Mammary epithelial cell (primary cell): ENCODE measurements at regions not wholly inside any gene's neighbourhood (a gene's known extent, or its start where the extent isn't known, plus 50 kb on each side); places are given as distances from the start of the nearest gene placed in this dataset.

Experiments
- CTCF ChIP-seq, 2 donors: IDR thresholded peaks in 1 of 2; conservative IDR thresholded peaks in 1 of 2; 2 replicates each; pipeline ENCODE4 v1.5.1; 2011 to 2012; ENCODE audit warnings: inconsistent platforms in 2 of 2, low read length in 2 of 2, mild to moderate bottlenecking in 2 of 2, control low read depth in 1 of 2, low read depth in 1 of 2; ENCODE audit not compliant: insufficient read depth in 1 of 2; ENCODE audit errors: extremely low read depth in 1 of 2
- EZH2 ChIP-seq: IDR thresholded peaks from 2 replicates; pipeline ENCODE4 v1.6.1; 2012; ENCODE audit warnings: low read length, inconsistent platforms, borderline replicate concordance

GRCh38 chr2:116669782-116670181 is 1144.7 kb upstream of the DDX18 start:
- no peak for TF ChIP-seq CTCF (conservative IDR thresholded peaks at IDR 0.05 in 1 of 2, IDR thresholded peaks at IDR 0.05 in 1 of 2; ENCODE audit: extremely low read depth in 1 of 2, insufficient read depth in 1 of 2, low read depth in 1 of 2, low read length in 2 of 2)
- no peak for TF ChIP-seq EZH2
